ENCODE measurements at regions not wholly inside any gene's neighbourhood (a gene's known extent, or its start where the extent isn't known, plus 50 kb on each side); places are given as distances from the start of the nearest gene placed in this dataset.
"Not testable (repeated sequence)": the region's sequence is repeated elsewhere in the genome, so short reads cannot be mapped to it uniquely, and the experiment has no call there.

GRCh38 chr18:79596446-79597175 lies 83.0 kb upstream of the CTDP1 start:
- no peak for DNase-seq

DNA sequence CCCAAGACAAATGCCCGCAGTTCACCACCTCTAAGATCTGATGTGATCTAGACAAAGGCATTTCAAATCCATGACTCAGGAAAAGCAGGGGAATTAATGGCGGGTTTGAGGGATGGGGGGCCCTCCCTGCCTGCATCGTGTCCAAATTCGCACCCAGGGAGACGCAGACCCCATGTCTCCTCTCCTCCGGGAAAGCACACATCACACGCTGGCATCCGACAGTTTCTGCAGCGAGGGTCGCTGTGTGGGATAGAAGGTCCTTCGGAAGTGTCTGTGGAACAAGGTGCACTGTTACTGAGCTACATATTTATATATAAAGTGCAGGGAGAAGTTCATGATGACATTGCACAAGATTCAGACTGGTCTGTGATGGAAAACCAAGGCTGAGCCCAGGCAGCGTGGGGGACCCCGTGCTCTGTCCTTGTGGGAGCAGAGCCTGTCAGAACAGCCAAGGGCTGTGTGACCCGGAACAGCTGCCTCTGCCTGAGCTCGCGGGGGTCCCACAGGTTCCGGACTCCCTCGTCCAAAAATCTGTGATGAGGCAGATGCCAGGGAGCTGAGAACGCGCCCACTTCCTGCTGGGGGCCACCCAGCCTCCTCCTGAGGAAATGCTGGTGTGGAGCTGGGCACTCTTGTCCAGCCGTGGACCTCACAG lies 82.3 kb upstream of the CTDP1 start:
- no peak for DNase-seq

- no peak for DNase-seq
Observed at GRCh38 chr18:79597831-79598632, 81.6 kb upstream of the CTDP1 start.

GRCh38 chr18:79598633-79599175 lies 80.9 kb upstream of the CTDP1 start:
- DNase-seq: no peak

DNA sequence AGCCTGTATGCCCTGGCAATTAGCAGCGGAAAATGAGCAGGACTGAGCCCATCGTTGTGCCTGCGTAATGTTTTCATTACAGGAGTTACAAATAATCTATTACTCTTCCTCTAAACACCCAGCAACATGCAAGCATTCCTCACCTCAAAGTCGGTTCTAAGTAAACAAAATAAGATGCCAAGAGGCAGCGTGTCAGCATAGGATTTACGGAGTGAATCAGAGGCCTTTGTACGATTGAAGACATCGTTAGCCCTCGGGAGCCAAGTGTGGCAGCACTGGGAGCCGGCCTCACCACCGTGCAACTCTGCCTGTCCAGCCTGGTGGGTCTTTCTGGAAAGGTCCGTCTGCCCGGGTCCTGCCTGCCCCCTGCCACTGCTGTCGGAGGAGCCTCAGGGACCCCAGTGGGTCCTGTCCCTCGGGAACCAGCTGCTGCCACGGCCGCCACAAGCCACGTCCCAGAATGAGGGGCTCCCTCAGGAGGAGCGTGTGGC lies 80.1 kb upstream of the CTDP1 start:
- DNase-seq: no peak

DNA sequence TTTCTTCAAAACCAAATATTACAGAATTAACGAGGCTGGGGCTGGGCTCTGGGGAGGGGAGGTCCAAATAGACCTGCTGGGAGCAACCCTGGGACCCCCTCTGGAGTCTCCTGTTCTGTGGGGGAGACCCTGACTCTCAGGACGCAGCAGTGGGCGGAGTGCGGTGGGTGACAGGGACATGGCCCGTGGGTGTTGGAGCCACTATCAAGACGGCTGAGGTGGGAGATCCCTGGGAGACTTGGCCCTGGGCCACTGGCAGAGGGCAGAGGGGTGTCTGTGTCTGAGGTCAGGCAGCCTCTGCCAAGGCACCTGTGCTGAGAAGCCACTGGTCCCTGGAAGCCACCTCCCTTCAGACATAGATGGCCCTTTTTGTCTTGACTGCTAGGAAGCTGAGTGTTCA lies 79.5 kb upstream of the CTDP1 start:
- no peak for DNase-seq

- DNase-seq: no peak
Observed at GRCh38 chr18:79600596-79600995, 79.0 kb upstream of the CTDP1 start.

- no peak for DNase-seq
Observed at GRCh38 chr18:79601234-79601633, 78.4 kb upstream of the CTDP1 start.

DNA sequence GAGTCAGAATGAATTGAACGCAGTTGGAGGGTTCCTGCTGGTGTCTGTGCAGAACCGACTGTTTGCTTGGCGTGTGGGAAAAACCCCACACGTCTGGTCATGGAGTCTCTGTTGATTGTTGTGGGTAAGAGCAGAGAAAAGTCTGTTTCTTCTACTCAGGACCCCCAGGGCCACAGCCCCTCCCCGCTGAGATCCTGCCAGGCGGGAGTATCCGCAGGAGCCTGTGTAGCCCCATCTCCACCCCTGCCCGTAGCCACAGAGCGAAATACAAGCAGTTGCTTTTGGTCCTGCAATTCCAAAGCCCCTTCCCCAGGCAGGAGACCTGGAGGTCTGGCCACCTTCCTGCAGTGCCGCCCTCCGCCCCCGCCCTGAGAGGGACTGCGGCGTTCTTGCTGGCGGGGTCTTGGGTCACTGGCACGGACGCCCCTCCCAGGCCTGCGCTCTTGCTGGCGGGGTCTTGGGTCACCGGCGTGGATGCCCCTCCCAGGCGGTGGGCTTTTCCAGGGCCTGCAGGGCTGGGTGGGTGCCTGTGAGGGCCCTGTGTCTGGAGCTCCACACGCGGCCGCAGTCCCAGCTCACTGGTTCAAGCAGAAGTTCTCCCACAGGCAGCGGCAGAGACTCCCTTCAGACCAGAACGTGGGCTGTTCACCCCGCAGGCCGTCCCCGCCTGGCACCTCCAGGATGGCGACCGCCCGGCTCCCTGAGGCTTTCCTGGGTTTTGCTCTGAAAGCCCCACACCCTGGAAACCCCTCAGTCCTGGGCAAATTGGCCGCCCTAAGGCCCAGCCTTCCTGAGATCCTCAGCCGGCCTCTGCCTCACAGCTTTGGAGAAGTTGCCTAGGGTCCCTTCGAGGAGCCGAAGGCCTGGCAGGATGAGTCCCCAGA lies 76.0 kb upstream of the CTDP1 start:
- no peak for DNase-seq

DNA sequence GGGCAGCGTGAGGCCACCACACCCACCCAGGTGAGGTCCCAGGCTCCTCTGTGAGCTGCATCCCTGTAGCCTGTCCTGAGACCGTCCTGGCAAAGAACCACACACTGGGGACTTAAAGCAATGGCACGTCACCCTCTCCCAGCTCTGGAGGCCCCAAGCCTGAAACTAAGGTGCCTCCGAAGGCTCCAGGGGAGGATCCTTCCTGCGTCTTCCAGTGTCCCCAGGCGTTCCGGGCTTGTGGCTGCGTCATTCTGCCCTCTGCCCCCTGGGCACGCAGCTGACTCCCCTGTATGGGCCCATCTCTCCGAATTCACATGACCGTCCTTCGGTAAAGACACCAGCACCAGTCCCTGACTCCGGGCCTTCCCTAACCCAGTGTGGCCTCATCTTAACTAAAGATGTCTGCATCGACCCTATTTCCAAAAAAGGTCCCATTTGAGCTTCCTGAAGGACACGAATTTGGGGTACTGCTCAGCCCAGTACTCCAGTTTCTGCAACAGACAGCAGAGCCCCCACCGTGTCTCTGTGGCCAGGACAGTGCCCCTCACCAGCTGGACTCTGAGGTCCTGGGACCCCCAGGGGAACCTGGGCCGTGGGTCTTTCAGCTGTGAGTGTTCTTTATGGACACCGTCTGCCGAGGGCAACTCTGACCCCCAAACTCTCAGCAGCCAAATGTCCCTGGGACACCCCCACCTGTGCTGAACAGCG lies 75.2 kb upstream of the CTDP1 start:
- DNase-seq: no peak

GRCh38 chr18:79604913-79605880 lies 74.4 kb upstream of the CTDP1 start:
- DNase-seq: no peak

DNA sequence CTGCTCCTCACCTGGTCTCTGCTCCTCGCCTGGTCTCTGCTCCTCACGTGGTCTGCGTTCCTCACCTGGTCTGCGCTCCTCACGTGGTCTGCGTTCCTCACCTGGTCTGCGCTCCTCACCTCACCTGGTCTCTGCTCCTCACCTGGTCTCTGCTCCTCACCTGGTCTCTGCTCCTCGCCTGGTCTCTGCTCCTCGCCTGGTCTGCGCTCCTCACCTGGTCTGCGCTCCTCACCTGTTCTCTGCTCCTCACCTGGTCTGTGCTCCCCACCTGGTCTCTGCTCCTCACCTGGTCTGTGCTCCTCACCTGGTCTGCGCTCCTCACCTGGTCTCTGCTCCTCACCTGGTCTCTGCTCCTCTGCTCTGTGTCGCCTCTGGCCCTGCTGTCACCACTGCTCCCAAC lies 73.5 kb upstream of the CTDP1 start:
- not testable (repeated sequence) for DNase-seq

- no peak for DNase-seq
Observed at GRCh38 chr18:79606621-79607331, 72.8 kb upstream of the CTDP1 start.

- no peak for DNase-seq
Observed at GRCh38 chr18:79607361-79607952, 72.1 kb upstream of the CTDP1 start.

DNA sequence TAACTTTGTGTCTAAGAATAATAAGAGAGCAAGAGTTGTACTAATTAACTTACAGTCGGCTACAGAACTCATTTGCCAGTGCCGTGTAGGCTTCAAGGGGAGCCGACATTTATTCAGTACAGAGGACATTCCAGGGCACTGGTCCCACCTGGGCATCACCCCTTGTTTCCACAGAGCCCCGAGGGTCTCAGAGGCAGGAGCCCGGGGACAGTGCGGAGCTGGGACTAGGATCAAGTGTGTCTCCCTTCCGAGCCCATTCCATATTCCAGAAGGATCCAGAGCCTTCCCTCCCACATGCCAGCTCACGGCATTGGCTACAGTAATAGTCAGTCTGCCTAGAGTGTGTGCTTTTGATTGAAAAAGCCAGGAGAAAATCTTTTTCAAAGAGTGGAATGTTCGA lies 71.5 kb upstream of the CTDP1 start:
- DNase-seq: no peak

GRCh38 chr18:79608535-79608934 lies 71.1 kb upstream of the CTDP1 start:
- DNase-seq: no peak

- no peak for DNase-seq
Observed at GRCh38 chr18:79608999-79609461, 70.6 kb upstream of the CTDP1 start.

- no peak for DNase-seq
Observed at GRCh38 chr18:79609841-79610281, 69.7 kb upstream of the CTDP1 start.

- no peak for DNase-seq
Observed at GRCh38 chr18:79610461-79611039, 69.1 kb upstream of the CTDP1 start.

Data from inflammatory macrophage treated with lipopolysaccharide for 4 hours (primary cell).